Epidermal melanocyte (primary cell): ENCODE measurements at regions not wholly inside any gene's neighbourhood (a gene's known extent, or its start where the extent isn't known, plus 50 kb on each side); places are given as distances from the start of the nearest gene placed in this dataset.

ENCODE experiments used
- DNase-seq: peaks from one replicate; pipeline ENCODE4 v3.0.0; 2011; ENCODE audit warnings: low spot score; ENCODE audit not compliant: insufficient read length

GRCh38 chr6:119552021-119552420 is 202.5 kb upstream of the MAN1A1 start:
- no peak for DNase-seq

GRCh38 chr6:119547024-119547423 is 197.5 kb upstream of the MAN1A1 start:
- no peak for DNase-seq

DNA sequence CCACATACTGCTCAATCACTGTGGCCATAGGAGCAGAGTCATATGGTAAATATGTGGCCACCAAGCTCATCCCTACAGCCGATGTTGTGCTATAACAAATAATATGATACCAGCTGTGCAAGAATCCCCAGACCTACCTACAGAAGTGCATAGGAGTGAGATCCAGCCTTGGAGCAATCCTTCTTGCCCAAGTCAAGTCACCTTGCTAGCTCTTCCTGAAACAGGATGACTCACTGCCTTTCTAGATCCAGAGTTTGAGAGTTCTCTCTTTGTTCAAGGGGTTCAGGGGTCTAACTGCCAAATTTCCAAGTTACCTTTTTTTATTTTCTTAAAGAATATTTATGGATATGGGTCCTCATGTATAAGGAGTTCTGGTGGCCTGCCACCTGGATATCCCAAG is 195.7 kb upstream of the MAN1A1 start:
- DNase-seq, result no peak

- no peak for DNase-seq
Observed at GRCh38 chr6:119544325-119545175, 195.0 kb upstream of the MAN1A1 start.

- no peak for DNase-seq
Observed at GRCh38 chr6:119543332-119543731, 193.8 kb upstream of the MAN1A1 start.

- DNase-seq, result no peak
Observed at GRCh38 chr6:119542037-119542436, 192.5 kb upstream of the MAN1A1 start.

- peak; percentile 19 for DNase-seq
Observed at GRCh38 chr6:119541132-119541905, 191.8 kb upstream of the MAN1A1 start.

DNA sequence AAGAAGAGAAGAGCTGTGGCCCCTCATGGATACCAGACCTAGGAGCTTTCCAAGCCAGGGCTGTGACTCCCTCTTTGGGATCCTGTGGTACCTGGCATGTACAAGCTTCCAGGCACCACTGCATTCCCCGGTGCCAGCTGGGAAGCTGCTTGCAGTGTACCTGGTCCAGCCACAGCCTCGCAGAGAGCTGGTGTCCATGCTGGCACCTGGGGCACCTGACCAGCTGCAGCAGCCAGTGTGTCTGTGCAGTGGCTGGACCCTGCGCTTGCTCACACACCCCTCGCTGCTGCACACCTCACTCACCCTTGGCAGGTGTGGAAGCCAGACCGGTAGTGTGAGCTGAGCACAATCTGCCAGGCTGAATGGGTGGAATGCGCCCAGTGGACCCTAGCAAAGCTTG is 190.9 kb upstream of the MAN1A1 start:
- no peak for DNase-seq

DNA sequence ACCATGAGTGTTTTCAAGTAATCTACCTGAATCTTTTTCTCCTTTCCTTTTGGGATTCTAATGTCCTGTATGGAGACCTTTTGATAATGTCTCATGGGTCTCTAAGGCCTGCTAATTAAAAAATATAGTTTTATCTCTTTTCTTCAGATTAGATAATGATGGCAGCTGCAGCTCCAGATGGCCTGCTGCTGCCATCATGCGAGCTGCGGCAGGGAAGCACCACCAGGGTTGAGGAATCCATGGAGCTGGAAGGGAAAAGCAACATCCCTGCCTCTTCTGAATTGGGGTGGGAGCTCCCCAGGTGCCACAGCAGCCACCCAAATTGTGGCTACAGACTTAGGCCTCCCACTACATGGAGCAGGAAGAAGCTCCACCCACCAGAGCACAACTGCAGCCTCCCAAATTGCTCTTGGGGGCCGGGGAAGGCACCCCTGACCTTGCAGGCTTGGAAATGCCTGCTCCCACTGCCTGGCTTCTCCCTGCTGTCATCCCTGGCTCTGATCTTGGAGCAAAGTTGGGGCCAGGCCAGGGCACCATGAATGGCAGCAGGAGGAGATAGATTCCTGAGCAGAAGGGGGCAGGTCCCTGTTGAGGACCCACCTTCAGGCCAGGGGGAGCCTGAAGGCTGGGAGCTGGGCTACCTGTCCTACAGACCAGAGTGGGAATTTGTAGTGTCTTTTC is 189.6 kb upstream of the MAN1A1 start:
- no peak for DNase-seq

DNA sequence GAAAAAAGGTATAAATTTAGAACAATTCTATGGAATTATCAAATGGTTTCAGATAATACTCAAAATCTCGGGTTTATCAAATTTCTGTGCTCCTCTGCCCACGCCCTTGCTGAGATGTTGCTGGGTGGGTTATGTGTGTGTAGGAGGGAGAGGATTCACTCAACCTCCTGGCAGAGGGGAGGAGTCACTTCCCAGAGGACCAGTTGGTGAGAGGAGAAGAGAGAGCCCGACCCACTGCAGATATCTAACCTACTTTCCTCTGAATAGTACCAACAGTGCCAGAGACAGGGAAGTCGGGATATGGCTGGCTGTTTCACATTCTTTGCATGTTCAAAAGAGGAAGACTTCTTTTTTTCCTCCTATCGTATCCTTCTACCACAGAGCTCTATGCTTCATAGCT is 187.1 kb upstream of the MAN1A1 start:
- no peak for DNase-seq

DNA sequence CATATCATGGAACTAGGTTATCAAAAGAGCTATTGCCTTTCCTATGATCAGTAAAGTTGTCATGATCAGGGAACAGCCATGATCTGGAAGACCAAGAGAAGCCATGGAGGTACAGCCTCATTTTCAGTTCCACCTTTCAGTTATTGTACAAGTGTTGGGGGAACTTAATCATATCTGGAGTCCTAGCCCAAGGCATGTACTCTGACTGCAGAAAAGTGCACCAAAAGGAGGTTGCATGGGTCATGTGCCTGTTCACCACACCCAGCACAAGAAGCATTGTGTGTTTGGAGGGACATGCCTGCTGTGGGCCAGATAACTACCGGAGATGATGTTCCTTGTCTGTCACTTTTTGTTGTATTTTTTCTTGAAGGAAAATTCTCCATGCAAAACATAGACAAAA is 185.8 kb upstream of the MAN1A1 start:
- no peak for DNase-seq

DNA sequence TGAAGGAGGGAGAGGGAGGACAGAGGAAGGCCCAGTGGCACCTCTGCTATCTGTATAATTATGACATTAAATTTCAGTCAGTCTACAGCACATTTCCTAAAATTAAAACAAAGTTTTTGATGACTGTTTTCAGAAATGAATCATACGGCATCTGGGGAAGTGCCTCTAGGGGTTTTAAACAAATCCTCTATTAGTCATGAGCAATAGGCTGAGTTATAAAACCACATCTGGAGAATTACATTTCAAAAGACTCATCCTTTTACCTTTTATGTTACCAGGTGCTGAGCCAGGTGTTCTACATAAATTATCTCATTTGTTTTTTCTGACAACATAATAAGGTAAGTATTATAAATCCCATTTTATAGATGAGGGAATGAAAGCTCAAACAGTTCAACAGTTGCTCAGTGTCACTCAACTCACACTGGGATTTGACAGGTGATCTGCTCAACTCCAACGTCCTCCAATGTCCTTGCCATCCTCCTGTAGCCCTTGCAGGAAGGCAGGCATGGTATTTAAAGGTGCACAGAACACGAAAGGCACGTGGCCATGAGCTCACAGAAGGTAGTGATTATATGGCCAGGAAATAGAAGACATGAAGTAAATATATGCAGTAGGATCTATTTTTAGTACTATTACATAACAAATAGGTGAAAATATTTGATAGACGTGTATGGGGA is 184.2 kb upstream of the MAN1A1 start:
- DNase-seq, result no peak

GRCh38 chr6:119527231-119527578 is 177.6 kb upstream of the MAN1A1 start:
- DNase-seq, result no peak

- no peak for DNase-seq
Observed at GRCh38 chr6:119526561-119527230, 177.1 kb upstream of the MAN1A1 start.

DNA sequence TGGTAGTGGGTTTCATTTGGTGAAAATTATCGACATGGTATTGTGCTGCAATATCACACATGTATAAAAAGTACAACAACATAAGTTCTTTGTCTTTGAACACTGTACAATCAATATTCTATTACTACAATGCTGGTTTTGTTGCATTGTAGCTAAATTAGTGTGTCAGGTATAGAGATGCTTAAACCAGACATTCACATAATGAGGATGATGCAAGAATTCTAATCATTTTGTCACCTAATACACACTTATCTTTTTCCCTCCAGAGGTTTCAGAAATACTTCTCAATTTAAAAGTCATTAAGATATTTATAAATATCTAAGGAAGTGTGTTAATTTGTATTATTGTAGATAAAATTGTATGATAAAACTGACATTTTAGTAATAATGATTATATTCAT is 174.8 kb upstream of the MAN1A1 start:
- no peak for DNase-seq

DNA sequence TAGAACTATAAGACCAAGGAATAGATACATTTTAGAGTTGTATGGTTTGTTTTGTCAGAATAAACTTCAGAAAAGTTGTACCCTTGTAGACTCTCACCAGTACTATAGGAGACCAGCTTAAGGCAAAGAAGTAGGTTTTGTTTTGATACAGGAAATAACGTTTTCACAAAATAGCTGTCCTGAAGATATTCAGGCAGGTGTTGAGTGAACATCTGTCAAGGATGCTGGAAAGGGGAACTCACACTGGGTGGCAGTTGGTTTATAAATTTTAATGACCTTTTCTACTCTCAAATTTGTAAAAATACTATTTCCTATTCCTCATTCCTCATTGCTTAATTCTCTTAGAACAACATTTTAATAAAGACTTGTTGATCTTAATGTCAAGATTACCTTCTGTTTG is 174.0 kb upstream of the MAN1A1 start:
- no peak for DNase-seq

DNA sequence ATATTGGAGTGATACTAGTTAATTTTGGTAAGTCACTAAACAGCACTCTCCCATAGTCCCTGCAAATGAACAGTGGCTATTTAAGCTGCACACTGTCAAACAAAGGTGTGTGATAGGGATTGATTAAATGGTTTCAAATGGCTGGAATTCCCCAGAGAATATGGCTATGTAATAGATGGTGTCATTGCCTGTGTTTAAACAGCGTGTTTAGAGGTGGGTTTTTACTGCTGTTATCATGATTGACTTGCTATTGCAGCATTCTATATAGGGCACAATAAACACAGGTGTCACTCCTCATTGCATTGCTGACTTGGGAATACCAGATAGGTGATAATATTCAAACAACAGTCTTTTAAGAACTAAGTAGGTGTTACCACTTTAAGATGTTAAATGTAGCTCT is 171.7 kb upstream of the MAN1A1 start:
- no peak for DNase-seq

DNA sequence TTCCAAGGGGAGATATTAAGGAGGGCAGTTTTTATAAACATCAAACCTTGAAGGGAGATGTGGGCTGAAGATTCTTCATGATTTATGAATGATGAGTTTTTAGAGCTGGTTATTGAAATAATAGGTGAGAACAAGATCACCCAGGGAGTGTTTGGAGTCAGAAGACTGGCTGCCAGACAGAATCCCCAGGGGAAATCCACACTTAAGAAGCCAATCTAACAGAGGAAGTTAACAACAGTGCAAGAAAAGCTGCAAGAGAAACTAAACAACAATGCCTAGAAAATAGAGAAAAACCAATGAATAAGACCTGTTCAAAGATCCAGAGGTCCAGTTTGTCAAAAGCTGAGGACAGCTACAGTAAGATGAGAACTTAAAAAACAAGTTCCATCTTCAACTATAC is 167.9 kb upstream of the MAN1A1 start:
- DNase-seq, result no peak

- DNase-seq, result no peak
Observed at GRCh38 chr6:119514345-119514744, 164.8 kb upstream of the MAN1A1 start.

DNA sequence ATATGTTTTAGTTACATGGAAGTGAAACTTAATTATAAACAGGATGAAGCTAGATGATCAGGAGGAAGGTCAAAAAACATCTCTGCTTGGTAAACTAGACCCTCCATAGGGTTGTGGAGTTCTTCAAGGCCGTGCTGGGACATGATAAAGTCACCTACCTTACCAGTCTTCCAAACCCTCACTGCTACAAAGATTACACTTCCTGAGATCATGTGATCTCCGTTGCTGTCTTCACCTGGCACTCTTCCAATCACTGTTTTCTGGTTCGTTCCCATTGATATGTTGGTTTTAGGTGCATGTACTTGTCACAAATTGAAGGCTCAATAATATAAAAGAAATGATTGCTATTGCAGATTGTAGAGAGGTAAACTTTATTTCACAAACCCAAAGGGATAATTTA is 161.5 kb upstream of the MAN1A1 start:
- no peak for DNase-seq

DNA sequence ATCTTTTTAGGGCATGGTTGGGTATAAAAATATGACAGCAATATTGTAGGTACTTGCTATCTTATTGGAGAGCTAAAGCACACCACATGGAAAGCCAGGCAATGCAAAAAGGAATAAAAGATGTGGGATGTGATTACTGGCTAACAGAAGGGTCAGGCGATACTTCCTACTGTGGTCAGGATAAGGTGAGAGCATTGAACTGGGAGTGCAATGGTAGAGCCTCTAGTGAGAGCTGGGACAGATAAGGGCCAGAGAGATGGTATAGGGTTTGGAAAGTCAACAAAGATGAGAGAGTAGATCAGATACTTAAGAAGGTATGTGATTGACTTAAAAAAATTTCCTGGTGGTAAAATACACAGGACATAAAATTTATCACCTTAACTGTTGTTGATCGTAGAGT is 160.7 kb upstream of the MAN1A1 start:
- DNase-seq, result no peak
